ENCODE measurements at regions not wholly inside any gene's neighbourhood (a gene's known extent, or its start where the extent isn't known, plus 50 kb on each side); places are given as distances from the start of the nearest gene placed in this dataset.

GRCh38 chr2:7815726-7816125 is 866.1 kb upstream of the ID2 start:
- DNase-seq (ENCODE audit: low spot score), result no peak
- ATAC-seq, result no peak
- intact Hi-C loops (cut with DNase I), result no loop called here

DNA sequence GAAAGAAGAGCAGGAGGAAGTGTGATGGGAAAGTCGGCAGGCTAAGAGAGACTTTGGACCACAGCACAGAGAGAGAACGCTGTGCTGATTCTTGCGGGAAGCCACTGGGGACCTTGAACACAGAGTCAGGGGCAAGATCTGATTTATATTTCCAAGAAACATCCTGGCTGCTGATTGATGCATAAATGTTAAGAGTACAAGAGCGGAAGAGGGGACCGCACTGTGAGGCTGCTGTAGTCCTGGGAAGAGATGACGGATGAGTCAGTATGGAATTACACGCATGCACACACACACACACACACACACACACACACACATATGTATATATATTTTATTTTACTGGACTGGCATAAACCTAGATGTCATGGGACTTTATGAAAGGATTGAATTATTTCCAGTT is 865.6 kb upstream of the ID2 start:
- ATAC-seq (no peak), DNase-seq (ENCODE audit: low spot score) (no peak)

DNA sequence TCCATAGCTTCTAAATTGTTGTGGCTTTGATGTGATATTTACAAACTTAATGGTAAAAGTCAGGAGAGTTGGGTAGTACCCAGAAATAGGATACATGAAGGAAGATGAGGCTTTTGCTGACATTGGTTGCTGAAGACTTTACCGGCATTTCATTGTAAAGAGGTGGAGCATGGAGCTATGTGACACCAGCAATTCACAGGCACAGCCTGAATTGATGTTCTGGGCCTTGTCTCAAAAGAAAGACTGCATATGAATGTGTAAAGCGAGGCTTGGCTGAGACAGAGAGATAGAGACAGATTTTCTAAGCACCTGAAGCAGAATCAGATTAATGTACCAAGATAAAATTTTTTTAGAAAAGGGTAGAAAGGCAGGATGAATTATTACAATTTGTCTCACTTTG is 864.9 kb upstream of the ID2 start:
- no peak for DNase-seq (ENCODE audit: low spot score)
- no peak for ATAC-seq
- intact Hi-C loops (cut with DNase I), result no loop called here

More for the DNA sequence above, 865.6 kb upstream of the ID2 start:
- intact Hi-C loops (cut with DNase I), result no loop called here

DNA sequence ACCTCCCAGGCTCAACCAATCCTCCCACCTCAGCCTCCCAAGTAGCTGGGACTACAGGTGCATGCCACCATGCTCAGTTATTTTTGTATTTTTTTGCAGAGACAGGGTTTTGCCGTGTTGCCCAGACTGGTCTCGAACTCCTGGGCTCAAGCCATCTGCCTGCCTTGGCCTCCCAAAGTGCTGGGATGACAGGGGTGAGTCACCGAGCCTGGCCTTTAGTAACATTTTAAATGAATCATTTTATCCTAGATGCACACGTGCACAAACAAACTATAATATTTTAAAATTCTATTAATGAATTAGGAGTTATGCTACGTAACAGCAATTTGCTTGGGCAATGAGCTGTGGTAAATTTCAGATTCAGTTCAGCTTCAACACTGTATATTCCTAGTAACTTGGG is 862.5 kb upstream of the ID2 start:
- intact Hi-C loops (cut with DNase I), result no loop called here

GRCh38 chr2:7819850-7820249 is 862.0 kb upstream of the ID2 start:
- DNase-seq (ENCODE audit: low spot score) (no peak), ATAC-seq (no peak)
- intact Hi-C loops (cut with DNase I), result no loop called here

More for the DNA sequence above, 862.5 kb upstream of the ID2 start:
- DNase-seq (ENCODE audit: low spot score) (no peak), ATAC-seq (no peak)

DNA sequence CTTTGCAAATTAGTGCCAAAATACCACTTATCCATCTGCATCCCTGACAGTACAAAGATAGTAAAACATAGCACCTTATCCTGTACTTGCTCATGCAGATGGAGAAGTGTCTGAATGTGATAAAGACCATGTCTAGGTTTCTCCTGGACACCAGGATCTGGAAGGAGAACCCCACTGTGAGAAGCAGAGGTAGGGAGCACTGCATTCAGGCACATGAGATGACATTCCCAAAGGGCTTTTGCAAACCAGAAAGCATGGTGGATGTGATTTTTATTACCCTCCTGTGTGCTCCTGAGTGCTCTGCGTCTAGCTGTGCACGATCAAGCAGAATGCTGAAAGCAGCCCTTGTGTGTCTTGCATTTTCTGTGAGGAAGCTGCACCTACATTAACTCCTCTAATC is 857.6 kb upstream of the ID2 start:
- intact Hi-C loops (cut with DNase I), result no loop called here
- ATAC-seq, result no peak
- no peak for DNase-seq (ENCODE audit: low spot score)

DNA sequence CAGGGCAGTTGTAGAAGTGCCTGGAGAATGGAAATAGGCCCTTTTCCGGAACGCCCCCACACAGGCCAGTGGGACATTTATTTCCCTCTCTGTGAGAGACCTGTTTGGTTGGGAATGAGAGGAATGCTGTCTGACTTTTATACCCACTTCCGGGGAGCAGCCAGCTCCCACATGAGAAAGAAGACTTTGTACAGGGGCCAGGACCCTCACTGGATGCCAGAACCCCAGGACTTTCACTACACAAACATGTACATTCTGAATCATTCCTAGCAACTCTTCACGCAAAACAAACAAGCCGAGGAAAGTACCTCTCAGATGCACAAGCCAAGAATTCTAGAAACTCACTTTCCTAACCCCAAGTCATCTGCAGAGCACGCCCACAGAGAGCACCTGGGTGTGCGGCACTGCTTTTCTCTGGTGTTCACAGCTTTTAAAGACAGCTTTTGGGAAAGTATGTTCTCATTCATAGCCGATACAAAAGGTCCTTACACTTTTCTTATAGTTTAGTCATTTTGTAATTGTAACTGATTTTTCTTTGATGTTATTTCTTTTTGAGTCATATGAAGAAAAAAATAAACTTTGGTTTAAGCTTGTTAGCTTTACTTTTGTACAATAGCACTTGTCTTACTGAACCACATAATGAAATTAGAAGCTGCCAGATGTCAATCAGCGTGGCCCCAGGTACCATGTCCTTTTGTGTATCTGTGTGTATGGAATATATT is 856.1 kb upstream of the ID2 start:
- ATAC-seq (no peak), DNase-seq (ENCODE audit: low spot score) (no peak)
- intact Hi-C loops (cut with DNase I), result no loop called here

- DNase-seq (ENCODE audit: low spot score) (no peak), ATAC-seq (no peak)
- intact Hi-C loops (cut with DNase I), result no loop called here
Measured at GRCh38 chr2:7826656-7827055, 855.2 kb upstream of the ID2 start.

DNA sequence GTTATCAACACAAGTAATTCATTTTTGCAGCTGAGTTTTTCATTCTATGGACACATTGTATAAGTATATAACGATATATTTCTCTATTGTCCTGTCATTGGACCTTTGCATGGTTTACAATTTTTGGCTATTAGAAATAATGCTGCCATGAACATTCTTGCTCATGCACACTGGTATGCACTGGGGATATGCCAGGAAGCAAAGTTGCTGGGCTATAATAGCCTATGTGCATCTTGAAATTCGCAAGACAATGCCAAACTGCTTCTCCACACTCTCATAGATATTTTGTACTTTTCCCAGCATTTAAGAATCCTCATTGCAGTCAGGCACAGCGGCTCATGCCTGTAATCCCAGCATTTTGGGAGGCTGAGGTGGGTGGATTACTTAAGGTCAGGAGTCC is 852.6 kb upstream of the ID2 start:
- no peak for DNase-seq (ENCODE audit: low spot score)
- no peak for ATAC-seq

DNA sequence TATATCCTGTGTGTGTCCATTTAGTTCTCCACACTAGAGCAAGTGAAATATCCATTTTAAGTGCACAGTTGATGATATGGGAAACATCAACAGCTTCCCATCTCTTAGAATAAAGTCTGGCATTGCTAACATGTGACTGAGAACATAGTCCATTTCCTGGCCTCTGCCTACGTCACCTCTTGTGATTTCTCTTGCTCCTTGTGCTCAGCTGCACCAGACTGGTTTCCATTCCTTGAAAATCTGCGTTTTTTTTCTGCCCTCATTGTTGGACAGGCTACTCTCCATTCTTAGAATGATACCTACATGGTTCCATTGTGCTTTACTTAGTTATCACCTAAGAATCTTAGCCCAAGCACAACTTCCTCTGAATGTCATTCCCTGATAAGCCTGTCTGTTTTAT is 851.2 kb upstream of the ID2 start:
- DNase-seq (ENCODE audit: low spot score) (no peak), ATAC-seq (no peak)
- intact Hi-C loops (cut with DNase I), result no loop called here

More for the DNA sequence above, 852.6 kb upstream of the ID2 start:
- intact Hi-C loops (cut with DNase I), result no loop called here

DNA sequence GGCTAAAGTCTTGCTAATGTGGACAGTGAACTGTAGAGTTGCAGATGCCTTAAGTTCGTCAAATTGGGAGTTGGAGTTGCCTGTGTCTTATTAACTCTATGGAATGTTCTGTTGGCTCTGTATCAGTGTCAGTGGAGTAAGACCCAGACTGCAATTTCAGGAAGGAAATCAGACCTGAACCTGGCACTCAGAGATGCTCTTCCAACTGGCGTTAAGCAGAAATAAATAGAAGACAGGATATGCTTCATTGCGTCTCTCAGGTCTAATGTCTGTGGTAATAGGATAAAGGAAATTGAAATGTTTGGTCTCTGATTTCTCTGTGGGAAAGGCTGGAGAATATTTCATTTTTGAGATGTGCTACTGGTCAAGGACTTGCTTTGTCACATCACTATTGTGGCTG is 846.7 kb upstream of the ID2 start:
- intact Hi-C loops (cut with DNase I), result no loop called here
- ATAC-seq (no peak), DNase-seq (ENCODE audit: low spot score) (no peak)

DNA sequence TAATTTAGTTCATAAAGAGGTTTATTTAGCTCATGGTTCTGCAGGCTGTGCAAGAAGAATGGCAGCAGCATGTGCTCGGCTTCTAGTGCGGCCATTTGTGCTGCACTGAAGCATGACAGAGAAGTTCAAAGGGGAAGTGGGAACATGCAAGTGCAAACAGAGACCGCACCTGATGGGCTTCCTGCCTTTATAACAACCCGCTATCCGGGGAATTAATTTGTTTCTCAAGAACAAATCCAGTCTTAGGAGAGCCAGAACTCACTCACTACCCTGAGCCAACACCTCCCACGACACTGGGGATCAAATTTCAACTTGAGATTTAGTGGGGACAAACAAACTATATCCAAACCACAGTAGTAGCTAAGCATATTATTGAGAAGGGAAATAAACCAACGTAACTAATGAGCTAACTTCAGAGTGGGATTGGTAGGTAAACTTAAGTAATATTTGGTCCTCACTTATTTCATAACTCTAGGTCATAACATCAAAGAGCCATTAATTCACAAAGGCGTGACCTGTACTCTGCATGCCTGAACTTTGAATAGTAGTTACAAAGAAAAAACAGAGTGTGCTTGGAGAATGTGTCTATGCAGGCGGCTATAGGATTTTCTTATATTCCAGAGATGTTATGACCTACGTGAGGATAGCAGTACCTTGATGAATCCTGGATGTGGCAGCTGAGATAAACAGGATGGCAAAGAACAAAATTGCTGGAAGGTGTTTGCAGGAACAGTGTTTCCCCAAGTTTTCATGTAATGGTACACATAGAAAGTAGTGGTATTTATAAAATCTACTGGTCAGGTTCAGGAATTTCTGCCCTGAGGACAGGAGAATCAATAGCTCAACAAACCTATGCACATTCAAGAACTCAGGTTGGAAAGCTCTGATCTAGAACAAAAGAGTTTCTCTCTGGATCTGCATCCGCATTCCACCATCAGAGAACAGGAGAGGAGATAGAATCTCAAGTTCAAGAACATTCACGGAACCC is 845.9 kb upstream of the ID2 start:
- ATAC-seq (peak; percentile 41), DNase-seq (ENCODE audit: low spot score) (no peak)
- intact Hi-C loops (cut with DNase I), result no loop called here

DNA sequence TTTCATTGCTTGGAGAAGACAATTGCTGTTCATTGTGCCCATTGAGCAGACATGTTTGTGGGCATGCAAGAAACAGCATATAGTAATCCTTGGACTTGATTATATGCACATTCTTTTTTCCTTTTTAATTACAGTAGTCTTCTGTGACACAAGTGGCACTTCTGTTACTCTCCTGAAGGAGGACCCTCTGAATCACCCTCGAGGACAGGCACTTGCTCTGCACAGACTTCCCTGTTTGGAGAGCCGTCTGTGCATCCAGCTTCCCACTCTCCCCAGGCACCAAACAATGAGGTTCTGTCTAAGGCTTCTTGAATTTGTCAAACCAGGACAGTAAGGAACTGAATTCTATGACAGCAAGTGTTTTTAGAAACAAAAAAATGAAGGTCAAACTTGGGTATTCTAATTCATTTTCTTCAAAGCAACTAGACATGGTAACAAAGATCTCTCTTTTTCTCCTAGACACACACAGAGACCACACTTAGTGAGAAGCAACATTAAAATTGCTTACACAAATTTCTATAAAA is 844.6 kb upstream of the ID2 start:
- no peak for DNase-seq (ENCODE audit: low spot score)
- intact Hi-C loops (cut with DNase I), result no loop called here
- no peak for ATAC-seq

- DNase-seq (ENCODE audit: low spot score) (no peak), ATAC-seq (no peak)
- intact Hi-C loops (cut with DNase I), result no loop called here
Measured at GRCh38 chr2:7838669-7839068, 843.2 kb upstream of the ID2 start.

- ATAC-seq (no peak), DNase-seq (ENCODE audit: low spot score) (no peak)
- intact Hi-C loops (cut with DNase I), result no loop called here
Measured at GRCh38 chr2:7840651-7841380, 841.0 kb upstream of the ID2 start.

GRCh38 chr2:7841751-7842150 is 840.1 kb upstream of the ID2 start:
- intact Hi-C loops (cut with DNase I), result no loop called here
- ATAC-seq, result no peak

GRCh38 chr2:7844414-7844965 is 837.4 kb upstream of the ID2 start:
- intact Hi-C loops (cut with DNase I), result no loop called here
- ATAC-seq, result no peak
- no peak for DNase-seq (ENCODE audit: low spot score)

More at GRCh38 chr2:7841751-7842150, 840.1 kb upstream of the ID2 start:
- no peak for DNase-seq (ENCODE audit: low spot score)

GRCh38 chr2:7845332-7845731 is 836.5 kb upstream of the ID2 start:
- ATAC-seq, result peak; percentile 48
- intact Hi-C loops (cut with DNase I), result no loop called here
- DNase-seq (ENCODE audit: low spot score), result no peak

DNA sequence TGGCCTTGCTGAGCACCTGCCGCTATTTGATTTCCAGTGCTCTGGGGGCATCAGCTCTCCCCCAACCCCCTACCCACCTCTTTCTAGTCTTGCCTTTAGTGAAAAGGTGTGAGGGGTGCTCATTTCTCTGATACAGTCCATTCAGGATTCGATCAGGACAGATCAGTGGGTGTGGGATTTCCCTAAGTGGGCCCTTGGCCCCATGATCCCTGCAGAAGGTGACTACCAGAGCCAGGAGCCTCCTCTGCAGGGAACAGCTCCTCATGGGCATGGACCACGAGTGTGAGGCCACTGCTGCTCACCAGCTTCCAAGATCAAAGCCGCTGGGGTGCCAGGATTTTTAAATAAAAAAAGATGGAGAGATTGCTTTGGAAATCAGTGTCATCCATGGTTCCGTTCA is 835.2 kb upstream of the ID2 start:
- intact Hi-C loops (cut with DNase I), result no loop called here
- DNase-seq (ENCODE audit: low spot score), result no peak
- no peak for ATAC-seq
